ENCODE measurements at regions not wholly inside any gene's neighbourhood (a gene's known extent, or its start where the extent isn't known, plus 50 kb on each side); places are given as distances from the start of the nearest gene placed in this dataset.

DNA sequence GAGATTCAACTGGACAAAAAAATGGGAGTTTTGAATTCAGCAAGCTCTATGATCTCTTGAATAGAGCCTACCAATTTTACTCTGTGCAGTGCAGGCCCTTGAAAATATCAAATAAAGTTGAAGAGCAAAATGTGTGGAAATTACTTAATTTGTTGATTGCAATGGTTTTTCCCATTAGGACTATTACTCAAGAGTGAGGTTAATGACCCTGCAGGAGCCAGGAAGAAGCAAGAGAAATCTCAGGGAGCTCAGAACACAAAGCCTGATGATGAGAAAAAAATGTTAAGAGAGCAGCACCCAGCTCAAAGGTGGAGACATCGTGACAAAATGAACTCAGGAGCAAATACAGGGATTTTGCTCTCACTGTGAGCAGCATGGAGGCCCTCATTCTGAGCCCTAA is 337.6 kb upstream of the TRIB2 start:
- H3K4me3 ChIP-seq, result no peak overlapping the region
- ATAC-seq, result no peak
- no peaks in the 10 kb centered on the region for H3K9me3 ChIP-seq
- intact Hi-C loops (cut with DNase I, micrococcal nuclease), result no loop called here
- DNase-seq, result no peak
- TF ChIP-seq CTCF (IDR thresholded peaks at IDR 0.05), result no peak
- no peaks in the 10 kb centered on the region for H3K4me1 ChIP-seq (ENCODE audit: low read depth)
- H3K36me3 ChIP-seq (ENCODE audit: low read depth), result no peaks in the 10 kb centered on the region

DNA sequence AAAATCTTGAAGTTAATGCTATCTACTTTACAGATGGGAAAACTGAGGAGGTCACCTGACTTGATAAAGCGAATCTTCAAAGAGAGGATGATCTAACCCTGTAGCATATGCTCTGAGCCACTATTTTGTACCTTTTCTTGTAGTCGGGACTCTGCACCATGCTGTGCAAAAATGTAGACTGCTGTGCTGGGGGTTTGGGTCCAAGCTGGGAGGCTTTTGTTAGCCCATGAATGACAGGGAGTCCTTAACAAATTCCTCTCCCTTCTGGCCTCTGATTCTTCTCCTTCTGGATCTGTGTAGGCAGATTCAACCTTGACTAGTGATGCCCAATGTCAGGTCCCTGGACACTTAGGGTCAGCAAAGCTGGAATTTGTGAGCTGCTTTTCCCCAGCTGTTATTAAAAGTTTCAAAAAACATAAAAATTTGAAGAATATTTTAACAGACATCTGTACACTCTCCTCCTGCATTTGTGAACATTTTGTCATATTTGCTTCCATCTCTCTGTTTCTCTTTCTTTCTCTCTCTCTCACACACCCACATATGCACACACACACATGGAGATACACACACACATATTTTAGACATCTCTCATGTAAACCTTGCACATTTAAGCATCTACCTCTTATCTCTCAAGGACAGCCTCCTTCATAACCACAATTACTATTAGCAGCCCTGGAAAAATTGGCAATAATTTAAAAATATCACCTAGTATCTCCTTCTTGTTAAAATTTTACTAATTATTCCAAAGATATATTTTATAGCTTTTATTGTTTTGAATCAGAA is 335.0 kb upstream of the TRIB2 start:
- Histone ChIP-seq H3K4me1 (ENCODE audit: low read depth) (no peaks in the 10 kb centered on the region), H3K9me3 (no peaks in the 10 kb centered on the region), H3K4me3 (no peak overlapping the region), H3K36me3 (ENCODE audit: low read depth) (no peaks in the 10 kb centered on the region)
- DNase-seq, result no peak
- intact Hi-C loops (cut with DNase I, micrococcal nuclease), result no loop called here
- ATAC-seq, result no peak
- TF ChIP-seq CTCF (IDR thresholded peaks at IDR 0.05), result no peak

- no peak for TF ChIP-seq CTCF (IDR thresholded peaks at IDR 0.05)
- DNase-seq (no peak), ATAC-seq (no peak)
- Histone ChIP-seq H3K36me3 (ENCODE audit: low read depth) (no peaks in the 10 kb centered on the region), H3K9me3 (no peaks in the 10 kb centered on the region), H3K4me3 (no peak overlapping the region), H3K4me1 (ENCODE audit: low read depth) (no peaks in the 10 kb centered on the region)
- intact Hi-C loops (cut with DNase I, micrococcal nuclease), result no loop called here
Observed at GRCh38 chr2:12382366-12382765, 334.4 kb upstream of the TRIB2 start.

DNA sequence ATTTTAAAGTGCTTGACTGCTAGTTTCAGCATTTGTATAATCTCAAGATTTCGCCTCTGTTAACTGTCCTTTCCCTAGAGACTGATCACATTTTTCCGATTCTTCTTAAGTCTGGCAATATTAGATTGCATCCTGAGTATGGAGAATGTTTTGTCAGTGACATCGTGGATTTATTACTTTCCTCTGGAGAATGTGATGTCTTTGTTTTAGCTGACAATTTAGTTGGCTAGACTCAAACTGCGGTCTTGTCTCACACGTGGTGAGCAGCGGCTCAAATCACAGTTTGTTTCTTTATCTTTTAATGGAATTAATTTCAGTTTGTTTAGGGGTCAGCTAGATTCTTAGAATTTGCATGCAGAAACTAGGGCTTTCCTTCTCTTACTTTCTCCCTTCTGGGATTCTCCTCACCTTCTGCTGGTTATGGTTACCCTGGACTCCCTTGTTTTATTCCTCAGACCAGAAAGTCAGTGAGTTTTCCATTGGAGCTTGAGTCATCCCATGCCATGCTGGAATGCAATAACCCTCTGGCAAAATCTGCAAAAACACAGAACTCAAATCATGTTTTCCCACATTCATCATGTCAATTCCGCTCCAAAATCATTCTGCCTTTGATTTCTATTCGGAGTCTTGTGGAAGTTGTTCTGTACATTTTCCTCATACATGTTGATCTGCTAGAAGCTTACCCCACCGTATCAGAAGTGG is 327.2 kb upstream of the TRIB2 start:
- no peak overlapping the region for H3K4me3 ChIP-seq
- DNase-seq (no peak), ATAC-seq (no peak)
- no peak for TF ChIP-seq CTCF (IDR thresholded peaks at IDR 0.05)
- H3K36me3 ChIP-seq (ENCODE audit: low read depth), result no peaks in the 10 kb centered on the region
- no peaks in the 10 kb centered on the region for H3K4me1 ChIP-seq (ENCODE audit: low read depth)
- intact Hi-C loops (cut with DNase I, micrococcal nuclease), result no loop called here
- H3K9me3 ChIP-seq, result no peaks in the 10 kb centered on the region

DNA sequence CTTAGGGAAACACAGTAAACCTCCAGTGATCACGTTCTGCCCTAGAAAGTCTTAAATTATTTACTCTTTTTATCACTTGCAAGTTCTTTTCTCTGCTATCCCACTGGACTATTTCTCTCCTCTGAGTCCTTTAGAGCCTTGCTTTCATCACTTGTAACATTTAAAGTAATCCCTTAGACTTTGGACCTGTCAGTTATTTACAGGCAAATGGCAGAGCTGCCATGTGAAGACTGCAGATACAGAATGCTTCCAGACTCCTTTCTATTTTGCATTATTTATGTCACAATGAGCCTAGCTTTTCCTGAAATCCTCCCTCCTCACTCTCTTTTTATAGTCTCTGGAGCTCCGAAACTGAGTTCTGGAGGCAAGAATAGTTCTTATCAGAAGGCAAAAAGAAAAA is 325.6 kb upstream of the TRIB2 start:
- Histone ChIP-seq H3K4me3 (no peak overlapping the region), H3K9me3 (no peaks in the 10 kb centered on the region), H3K36me3 (ENCODE audit: low read depth) (no peaks in the 10 kb centered on the region), H3K4me1 (ENCODE audit: low read depth) (no peaks in the 10 kb centered on the region)
- no peak for ATAC-seq
- intact Hi-C loops (cut with DNase I, micrococcal nuclease), result no loop called here
- TF ChIP-seq CTCF (IDR thresholded peaks at IDR 0.05), result no peak
- no peak for DNase-seq

Data from mucosa of descending colon (tissue), 3 donors.